Hepatocyte (in vitro differentiated cells): ENCODE measurements at regions not wholly inside any gene's neighbourhood (a gene's known extent, or its start where the extent isn't known, plus 50 kb on each side); places are given as distances from the start of the nearest gene placed in this dataset.

Source experiments
- CTCF ChIP-seq: fragments of 200-600 bp; sonication (generic); IDR thresholded peaks from 2 replicates; pipeline ENCODE4 v1.5.1; 2016; ENCODE audit warnings: antibody characterized with exemption, mild to moderate bottlenecking; ENCODE audit not compliant: poor library complexity
- EZH2 ChIP-seq: fragments of 200-600 bp; sonication (generic); IDR thresholded peaks from 2 replicates; pipeline ENCODE4 v1.6.1; 2016; ENCODE audit warnings: antibody characterized with exemption, mild to moderate bottlenecking, borderline replicate concordance
- EZH2phosphoT487 ChIP-seq: fragments of 200-600 bp; sonication (generic); IDR thresholded peaks from one replicate; pipeline ENCODE4 v1.6.1; 2018; ENCODE audit warnings: antibody characterized with exemption, mild to moderate bottlenecking, low read depth, moderate library complexity; ENCODE audit not compliant: unreplicated experiment, severe bottlenecking

- no peak for TF ChIP-seq CTCF
- TF ChIP-seq EZH2 = no peak
- no peak for TF ChIP-seq EZH2phosphoT487
Observed at GRCh38 chr2:21382701-21383520, 259.1 kb downstream of the TDRD15 start.
